Muscle of arm (tissue), 1 donor: ENCODE measurements at regions not wholly inside any gene's neighbourhood (a gene's known extent, or its start where the extent isn't known, plus 50 kb on each side); places are given as distances from the start of the nearest gene placed in this dataset.

Source experiments
- DNase-seq: peaks from one replicate; pipeline ENCODE4 v3.0.0-alpha.2; 2013

DNA sequence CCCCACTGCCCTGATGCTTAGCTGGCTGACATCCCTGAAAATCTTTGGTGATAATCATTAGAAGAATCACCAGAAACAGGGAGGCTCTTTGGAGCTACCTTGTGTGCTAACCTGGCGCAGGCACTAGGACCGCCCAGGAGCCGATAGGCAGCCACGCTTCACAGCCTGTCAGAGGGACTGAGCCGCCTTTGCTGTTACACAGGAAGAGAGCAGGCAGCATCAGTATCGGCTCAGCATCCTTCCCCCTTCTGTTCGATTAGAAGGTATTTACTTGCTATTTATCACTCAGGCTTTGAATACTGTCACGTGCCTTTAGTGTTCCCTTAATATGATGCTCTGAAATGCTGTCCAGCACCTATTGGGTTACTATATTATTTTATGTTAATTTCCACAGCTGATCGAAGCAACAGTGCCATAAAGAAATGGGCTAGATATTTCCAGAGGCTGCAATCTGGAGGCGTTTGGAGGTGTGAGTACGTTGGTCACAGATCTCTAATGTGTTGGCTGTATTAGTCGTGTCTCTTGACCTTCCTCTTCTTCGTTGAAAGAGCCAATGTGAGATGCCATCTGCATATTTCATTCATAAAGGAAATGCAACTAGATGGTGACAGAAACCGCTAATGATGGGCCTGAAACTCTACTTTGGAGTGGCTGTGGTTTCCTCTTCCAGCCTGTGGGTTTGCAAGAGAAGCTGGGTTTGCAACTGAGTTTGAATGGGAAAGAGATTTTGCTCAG lies 110.4 kb upstream of the RAB27B start:
- DNase-seq, result peak; percentile 7

DNA sequence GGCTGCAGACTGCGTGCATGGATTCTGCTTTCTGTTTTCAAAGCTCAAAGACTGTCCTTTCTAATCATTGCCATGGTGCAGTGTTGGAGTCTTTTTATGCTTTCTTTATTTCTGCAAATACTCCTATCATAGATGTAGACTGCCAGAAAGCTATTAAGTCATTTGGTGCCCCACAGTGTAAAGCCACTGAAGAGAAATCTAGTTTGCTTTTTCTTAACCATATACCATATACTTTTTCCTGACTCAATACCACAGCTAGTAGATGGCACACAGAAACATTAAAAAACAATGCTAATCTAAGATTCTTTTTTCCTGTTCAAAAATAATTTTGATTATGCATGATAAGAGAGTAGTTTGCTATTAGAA lies 109.9 kb upstream of the RAB27B start:
- no peak for DNase-seq

DNA sequence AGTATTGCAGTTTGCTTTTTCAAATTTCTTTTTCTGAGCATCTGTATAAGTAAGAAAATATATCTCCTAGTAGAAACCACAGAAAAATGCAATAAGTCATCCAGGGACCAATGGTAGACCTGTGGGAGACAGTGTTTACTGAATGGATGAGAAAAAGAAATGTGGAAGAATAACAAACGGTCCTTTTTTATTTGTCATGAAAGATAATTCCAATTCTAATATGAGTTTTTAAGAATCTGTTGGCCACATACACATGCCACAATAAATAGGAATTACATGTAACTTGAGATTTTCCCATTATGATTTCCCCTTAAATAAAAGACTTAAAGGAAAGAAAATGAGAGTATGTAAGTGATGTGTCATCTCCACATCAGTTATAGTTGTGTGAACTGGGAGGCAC lies 107.7 kb upstream of the RAB27B start:
- DNase-seq, result peak; percentile 4

- no peak for DNase-seq
These were observed 102.1 kb upstream of the RAB27B start for GRCh38 chr18:54726143-54726542.

- DNase-seq, result no peak
These were observed 94.2 kb upstream of the RAB27B start for GRCh38 chr18:54734059-54734458.

DNA sequence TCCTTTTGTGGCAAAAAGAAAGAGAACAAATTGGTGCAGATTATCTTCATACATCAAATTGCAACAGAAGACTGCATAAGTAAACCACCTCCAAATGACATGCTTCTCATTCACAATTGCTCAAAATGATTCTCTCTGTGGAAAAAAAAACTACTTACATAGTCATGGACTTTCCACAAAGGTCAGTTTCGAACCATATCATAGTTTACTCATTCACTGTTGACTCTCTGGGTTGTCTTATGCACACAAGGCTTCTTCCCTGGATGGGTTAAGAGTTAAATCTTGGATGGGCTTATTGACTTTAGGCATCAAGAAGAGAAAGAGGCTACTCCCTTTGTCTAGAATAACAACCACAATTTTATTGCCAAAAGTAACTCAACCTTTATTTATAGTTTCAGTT lies 91.3 kb upstream of the RAB27B start:
- DNase-seq, result no peak

GRCh38 chr18:54737986-54738385 lies 90.3 kb upstream of the RAB27B start:
- DNase-seq, result no peak

GRCh38 chr18:54739476-54739875 lies 88.8 kb upstream of the RAB27B start:
- no peak for DNase-seq

- peak; percentile 37 for DNase-seq
These were observed 88.0 kb upstream of the RAB27B start for GRCh38 chr18:54740136-54740846.

- peak; percentile 17 for DNase-seq
These were observed 86.2 kb upstream of the RAB27B start for GRCh38 chr18:54742120-54742519.

GRCh38 chr18:54742659-54743604 lies 85.3 kb upstream of the RAB27B start:
- DNase-seq, result peak; percentile 91

- no peak for DNase-seq
These were observed 84.7 kb upstream of the RAB27B start for GRCh38 chr18:54743605-54743995.

DNA sequence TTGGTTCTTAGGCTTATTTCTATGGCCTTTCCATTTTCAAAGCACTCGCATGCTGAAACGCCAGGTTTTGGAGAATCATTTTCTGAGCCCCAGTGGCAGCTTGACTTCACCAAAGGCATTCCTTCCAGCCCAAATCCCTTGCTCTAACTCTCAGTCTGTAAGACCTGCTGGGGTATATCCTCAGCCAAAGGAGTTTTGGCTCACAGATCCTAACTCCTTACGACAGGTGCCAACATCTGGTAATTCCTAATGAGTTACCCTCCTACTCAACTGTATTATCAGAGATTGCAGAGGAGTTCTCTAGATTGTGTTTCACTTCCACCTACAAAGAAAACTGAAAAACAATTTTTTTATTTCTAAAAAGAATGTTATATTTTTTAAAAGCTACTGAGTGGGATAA lies 79.0 kb upstream of the RAB27B start:
- DNase-seq, result no peak

- DNase-seq, result no peak
These were observed 77.9 kb upstream of the RAB27B start for GRCh38 chr18:54750350-54750749.

DNA sequence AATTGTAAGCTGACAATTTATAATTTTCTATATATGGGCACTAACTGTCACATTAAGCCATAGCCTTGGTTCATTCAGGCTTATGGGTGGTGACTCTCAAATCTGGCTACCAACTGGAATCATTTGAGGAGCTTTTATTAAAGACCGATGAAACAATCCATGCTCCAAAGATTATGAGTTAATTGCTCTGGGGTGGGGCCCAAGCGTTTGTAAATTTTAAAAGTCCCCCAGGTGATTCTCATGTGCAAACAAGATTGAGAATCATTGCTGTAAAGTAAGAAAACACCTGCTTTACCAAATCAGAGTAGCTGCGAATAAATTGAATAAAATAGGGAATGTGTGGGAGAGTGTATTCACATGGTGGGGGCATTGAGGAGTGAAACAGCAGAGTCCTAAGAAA lies 76.1 kb upstream of the RAB27B start:
- DNase-seq, result no peak

DNA sequence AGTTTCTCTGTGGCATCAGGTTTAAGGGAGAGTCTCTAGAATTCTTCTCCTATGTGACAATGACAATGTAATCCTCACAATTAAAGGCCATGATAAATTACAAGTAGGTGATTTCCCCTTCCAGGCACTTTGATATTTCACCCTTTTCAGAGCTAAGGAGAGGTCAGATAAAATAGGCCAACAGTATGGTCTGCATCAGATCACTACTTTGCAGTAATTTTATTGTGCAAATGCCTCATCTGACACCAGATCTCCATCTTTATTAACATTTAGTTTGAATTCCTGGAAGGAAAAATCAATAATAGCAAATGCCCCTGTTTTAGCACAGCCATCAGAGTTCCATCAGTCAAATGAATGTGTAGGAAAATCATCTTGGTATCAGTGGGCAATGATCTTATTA lies 72.8 kb upstream of the RAB27B start:
- no peak for DNase-seq

DNA sequence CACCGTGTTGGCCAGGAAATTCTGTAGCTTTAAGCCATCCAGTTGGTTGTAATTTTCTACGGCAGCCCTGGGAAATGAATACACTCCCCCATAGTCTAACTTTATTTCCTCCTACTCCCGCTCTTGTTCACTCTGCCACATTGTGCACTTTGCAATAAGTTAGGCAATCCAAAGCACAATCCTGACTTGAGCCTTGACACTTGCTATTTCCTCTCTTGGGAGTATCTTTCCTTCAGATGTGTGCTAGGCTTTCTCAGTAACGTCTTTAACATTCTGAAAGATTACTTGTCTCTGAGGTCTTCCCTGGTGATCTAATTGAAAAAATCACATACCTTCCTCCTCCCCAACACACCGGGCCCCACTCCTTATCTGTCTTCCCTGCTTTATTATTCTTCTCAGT lies 65.9 kb upstream of the RAB27B start:
- DNase-seq, result no peak

- DNase-seq, result no peak
These were observed 63.5 kb upstream of the RAB27B start for GRCh38 chr18:54764786-54765185.

DNA sequence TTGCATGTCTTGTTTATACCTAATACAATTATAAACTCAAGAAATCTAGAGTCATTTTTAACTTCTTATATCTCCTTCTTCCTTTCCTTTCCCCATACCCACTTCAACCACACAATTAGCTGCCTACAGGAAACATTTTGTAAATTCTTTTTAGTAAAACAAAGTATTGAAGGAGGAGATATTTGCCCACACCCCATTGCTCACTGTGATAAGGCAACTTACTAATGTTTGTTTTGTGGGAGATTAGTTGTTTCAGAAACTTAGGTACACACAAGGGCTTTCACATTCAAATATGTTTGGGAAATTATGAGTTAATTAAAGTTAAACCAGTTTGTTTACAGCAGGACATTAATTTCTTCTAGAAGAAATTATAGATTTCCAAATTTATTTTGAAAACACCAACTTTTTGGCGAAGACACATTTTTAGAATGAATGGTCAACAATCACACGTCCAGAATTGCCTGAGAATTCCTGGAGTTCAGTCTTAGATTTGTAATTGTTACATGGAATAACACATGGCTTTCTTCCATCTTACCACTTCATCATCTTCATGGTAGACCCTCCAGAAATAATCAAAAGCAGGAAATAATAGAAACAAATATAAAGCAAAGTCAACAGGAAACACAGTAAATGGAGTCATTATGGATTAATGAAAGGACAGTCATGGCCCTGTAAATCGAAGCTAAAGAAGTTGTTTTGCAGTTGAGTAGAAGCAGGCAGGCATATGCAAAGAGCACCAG lies 62.5 kb upstream of the RAB27B start:
- DNase-seq, result no peak

DNA sequence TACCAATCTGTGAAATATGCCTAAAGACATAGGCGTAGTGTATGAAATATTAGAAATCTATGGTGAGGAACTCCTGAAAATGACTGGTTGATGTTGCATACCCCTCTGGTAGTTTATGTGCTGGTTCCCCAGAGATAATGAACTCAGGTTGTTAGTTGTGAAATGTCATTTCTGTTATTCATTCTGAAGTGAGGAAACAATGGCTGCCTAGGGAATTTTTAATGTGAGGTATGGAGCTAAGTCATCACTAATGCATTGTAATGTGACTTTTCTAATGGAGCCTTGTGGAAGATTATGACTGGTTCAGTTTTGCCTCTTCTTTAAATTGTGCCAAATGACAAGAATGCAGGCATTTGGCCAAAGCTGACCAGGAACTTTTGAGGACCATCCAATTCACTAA lies 61.6 kb upstream of the RAB27B start:
- DNase-seq, result no peak

GRCh38 chr18:54767098-54767497 lies 61.2 kb upstream of the RAB27B start:
- no peak for DNase-seq
